NCI-H2107 treated with DMSO at 0.1 percent for 48 hours (cell line): ENCODE measurements at regions not wholly inside any gene's neighbourhood (a gene's known extent, or its start where the extent isn't known, plus 50 kb on each side); places are given as distances from the start of the nearest gene placed in this dataset.

ENCODE experiments used
- DNase-seq: peaks from one replicate; lab custom pipeline; 2025; ENCODE audit not compliant: unreplicated experiment; lab: John Stamatoyannopoulos, UW

DNA sequence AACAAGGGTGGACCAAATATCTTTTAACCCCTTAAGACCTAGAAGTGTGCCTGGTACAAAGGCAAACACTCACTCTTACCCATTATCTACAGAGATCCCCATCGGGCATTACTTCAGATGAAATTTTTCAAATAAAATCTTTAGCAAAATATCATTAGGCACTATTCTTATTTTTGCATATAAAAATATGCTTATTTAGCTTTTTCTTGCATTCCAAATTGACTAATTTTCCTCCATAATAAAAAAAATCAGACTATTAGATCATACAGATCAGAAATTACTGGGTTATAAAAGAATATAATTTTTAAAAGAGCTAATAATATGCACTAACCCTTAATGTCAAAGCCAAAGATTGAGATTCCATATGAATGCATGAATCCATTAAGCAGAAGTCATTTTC lies 178.7 kb upstream of the SLC30A5 start:
- no peak for DNase-seq

GRCh38 chr5:68918306-68918705 lies 175.5 kb upstream of the SLC30A5 start:
- DNase-seq = no peak

- no peak for DNase-seq
These were observed 173.8 kb upstream of the SLC30A5 start for GRCh38 chr5:68919988-68920490.

- no peak for DNase-seq
These were observed 172.9 kb upstream of the SLC30A5 start for GRCh38 chr5:68920888-68921287.

DNA sequence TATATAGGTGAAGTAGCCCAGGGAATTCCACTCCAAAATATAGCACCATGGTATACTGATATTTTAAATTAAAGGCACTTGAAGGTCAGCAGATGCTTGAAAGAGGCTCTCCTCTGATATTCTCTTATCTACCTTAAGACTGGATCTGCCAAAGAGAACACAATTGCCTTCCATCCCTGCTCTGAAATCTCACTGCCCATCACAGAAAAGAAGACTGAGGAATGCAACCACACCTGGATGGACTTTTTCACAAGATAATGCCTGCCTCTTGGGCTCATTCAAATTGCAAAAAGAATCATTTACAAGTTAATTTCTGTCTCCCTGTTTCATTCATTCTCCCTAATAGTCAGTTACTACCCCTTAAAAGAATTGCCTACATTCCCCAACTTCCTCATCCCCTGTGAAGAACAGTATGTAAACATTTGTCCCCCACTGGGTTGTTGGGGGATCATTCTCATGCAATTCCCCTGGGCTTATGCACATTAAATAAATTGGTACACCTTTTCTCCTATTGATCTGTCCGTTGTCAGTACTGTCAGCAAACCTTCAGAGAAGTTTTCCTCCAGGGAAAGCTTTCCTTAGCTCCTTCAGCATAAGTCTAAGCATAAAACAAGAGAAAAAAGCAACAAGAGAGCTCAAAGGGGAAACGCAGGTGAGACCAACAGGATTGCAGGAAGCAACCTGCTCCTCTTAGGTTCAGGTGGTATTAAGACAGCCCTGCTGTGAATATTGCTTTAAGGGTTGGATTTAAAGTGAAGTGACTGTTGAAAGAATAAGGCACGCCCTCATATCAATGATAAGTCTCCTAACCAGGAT lies 171.4 kb upstream of the SLC30A5 start:
- DNase-seq = no peak

DNA sequence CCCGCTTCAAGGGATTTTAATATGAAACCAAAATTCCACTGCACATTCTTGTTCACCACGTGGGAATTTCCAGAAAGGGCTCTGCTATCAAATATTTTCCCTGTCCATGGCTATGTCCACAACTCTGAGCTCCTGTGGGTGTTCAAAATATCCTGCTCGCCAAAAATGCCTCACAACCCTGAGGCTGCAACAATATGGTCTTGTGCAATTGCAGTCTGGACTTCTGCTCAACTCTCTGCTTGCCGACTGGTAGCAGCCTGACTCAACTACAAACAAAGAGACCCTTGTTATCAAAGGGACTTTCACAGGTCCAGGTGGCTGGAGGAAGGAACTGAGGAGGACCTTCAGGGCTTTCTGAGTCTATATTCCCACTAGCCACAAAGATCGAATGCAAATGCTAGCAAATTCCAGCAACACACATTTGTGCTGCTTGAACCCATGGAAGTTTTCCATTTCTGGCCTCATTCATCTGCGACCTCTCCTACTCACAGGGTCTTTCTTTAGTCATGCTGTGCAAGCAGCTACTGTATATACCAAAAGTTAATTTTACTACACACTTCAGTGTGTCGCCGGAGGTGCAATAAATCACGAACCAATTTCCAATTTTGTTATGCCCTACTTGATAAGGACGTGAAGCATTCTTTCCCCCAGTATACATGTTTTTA lies 169.2 kb upstream of the SLC30A5 start:
- DNase-seq = no peak

GRCh38 chr5:68928617-68929302 lies 165.1 kb upstream of the SLC30A5 start:
- no peak for DNase-seq

GRCh38 chr5:68930139-68930538 lies 163.7 kb upstream of the SLC30A5 start:
- DNase-seq = no peak

DNA sequence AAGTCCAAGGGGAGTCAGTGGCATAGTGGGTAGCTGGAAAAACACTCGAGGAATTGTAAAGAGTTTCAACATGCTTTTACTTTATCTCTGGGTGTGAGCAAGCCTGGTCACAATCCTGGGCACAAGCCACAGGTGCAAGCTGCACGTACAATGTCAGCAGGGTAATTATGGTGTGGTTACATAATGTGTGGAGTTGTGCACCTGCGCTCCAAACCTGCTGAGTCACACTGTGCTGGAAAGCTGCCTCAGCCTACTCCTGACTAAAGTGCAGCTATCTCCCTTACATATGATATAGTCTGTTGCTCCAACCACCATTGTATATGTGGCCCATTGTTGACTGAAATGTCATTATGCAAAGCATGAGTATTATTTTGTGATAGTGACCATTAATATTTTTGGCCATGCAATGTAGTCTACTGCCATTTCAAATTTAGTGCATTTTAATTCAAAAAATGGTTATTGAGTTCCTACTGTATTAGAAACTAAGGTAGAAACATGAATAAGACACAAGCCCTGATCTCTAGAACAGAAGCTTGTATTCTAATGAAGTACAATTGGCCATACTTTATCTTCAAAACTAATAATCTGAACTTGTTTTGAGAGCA lies 160.9 kb upstream of the SLC30A5 start:
- DNase-seq = no peak

- no peak for DNase-seq
These were observed 151.6 kb upstream of the SLC30A5 start for GRCh38 chr5:68942169-68942568.

GRCh38 chr5:68946728-68947127 lies 147.1 kb upstream of the SLC30A5 start:
- DNase-seq = no peak

- no peak for DNase-seq
These were observed 145.8 kb upstream of the SLC30A5 start for GRCh38 chr5:68947986-68948385.

- DNase-seq = no peak
These were observed 144.6 kb upstream of the SLC30A5 start for GRCh38 chr5:68949256-68949655.

DNA sequence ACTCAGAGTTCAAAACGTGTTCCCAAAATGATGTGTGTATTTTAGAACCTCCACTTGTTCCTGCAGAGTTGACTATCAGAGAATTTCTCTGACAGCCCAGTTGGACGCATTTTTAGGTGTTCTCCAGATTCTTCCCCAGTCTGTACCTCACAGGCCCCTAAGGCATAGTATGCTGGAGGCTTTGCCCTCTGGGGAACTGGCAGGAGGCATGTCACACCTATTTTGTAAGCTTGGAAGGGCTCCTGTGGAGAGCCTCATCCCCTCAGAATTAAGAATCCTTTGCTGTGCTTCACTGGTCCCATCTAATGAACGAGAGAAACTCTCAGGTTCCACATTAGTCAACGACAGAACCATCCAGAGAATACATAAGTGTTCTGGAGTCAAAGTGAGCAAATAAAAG lies 144.1 kb upstream of the SLC30A5 start:
- no peak for DNase-seq

- DNase-seq = no peak
These were observed 143.7 kb upstream of the SLC30A5 start for GRCh38 chr5:68950125-68950524.

- DNase-seq = no peak
These were observed 142.9 kb upstream of the SLC30A5 start for GRCh38 chr5:68950930-68951329.

DNA sequence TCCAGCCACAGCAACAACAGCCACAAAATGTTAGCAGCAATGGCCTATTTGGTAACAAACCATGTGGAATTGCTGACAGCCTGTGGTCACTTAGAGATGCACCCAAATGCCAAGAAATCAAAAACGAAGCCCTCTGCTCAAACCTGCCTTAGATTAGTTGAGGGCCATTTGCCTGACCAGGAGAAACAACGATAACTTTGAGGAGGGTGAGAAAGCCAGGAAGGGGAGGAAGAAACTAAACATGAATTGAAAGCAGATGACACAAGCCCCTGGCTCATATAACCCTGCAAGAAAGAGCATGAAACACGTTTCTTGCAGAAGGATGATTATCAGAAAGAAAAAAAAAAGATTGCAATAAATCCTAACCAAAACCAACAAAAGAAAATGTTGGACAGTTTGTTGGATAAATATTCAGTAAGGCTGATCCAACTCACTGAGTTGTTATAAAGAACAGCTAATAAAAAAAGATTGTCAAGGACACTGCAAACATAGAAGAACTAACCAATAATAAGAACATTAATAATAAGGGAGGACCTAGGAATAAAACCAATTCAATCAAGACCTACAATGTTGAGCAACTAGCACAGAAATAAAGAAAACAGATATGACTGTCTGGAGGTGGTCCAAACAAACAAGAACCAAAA lies 140.5 kb upstream of the SLC30A5 start:
- DNase-seq = no peak

DNA sequence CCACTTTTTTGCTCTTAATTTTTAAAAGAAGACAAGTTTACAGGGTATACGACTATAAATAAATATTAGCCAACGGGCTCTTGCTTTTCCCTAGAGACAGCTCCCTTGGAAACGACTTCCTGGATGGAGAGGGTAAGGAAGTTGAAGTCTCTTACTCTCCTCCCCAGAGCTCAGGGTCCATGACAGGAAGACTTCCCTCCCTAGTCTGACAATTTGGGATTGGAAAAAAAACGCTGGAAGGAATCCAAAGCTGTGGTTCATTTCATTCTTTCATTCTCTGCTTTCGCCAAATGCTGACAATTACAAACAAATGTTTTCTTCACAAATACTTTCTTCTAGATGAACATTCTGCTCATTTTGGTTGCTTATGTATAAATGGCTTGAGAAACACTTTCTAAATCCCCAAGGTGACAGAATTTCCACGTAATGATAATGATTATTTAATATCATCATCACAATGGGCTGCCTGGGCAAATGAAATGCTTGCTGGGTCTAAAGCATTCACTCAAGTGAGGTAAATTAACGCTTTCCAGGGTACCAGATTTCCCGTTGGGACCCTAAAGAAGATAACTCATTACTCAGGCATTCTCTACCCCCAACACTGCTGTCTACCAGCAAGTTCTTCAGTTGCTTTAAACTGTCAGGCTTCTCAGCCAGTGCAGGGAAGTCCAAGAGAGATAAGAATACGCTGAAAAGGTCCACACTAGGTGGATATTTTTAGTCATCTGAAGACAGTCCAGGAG lies 139.8 kb upstream of the SLC30A5 start:
- DNase-seq = no peak

DNA sequence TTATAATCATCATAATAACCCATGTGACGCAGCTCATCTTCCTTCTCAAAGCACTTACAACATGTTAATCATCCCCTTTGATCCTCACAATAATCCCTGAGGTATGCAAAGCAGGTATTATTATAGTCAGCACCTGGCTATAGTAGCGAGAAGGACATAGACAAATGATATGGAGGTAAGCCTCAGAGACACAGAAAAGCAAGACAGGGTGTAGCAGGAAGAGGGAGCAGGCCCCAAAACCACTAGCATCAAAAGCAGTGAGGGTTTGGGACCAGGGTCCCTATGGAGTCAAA lies 139.2 kb upstream of the SLC30A5 start:
- no peak for DNase-seq

GRCh38 chr5:68957591-68957990 lies 136.2 kb upstream of the SLC30A5 start:
- no peak for DNase-seq
